Caco-2 (cell line): ENCODE measurements at regions not wholly inside any gene's neighbourhood (a gene's known extent, or its start where the extent isn't known, plus 50 kb on each side); places are given as distances from the start of the nearest gene placed in this dataset.
"Not testable (repeated sequence)": the region's sequence is repeated elsewhere in the genome, so short reads cannot be mapped to it uniquely, and the experiment has no call there.

ENCODE experiments used
- BruUV-seq: library from RNA; stranded (reverse); fragments of 400-500 nt; replicated peaks from 2 replicates; lab custom pipeline; 2021; lab: Mats Ljungman, UMichigan
- CTCF ChIA-PET: fragments of 300-600 bp; sonication (Branson Sonifier 250); formaldehyde crosslinking; loops from one replicate; lab custom pipeline; 2022; ENCODE audit warnings: antibody characterized with exemption; lab: Charles Lee
- POLR2A ChIA-PET: fragments of 300-600 bp; sonication (Branson Sonifier 250); formaldehyde crosslinking; loops from one replicate; lab custom pipeline; 2022; ENCODE audit warnings: antibody characterized with exemption; lab: Charles Lee
- DNase-seq, 2 experiments: peaks; one replicate each; pipeline versions ENCODE4 v3.0.0 to v3.0.0-alpha.2; 2020 to 2022
- H3K27me3 ChIP-seq: replicated peaks from 2 replicates; pipeline ENCODE4 v1.6.0; 2011; ENCODE audit warnings: low read length; ENCODE audit not compliant: control insufficient read depth, insufficient read depth
- H3K36me3 ChIP-seq: 2 replicates; pipeline ENCODE4 v1.5.1; 2011; ENCODE audit warnings: low read length; ENCODE audit not compliant: control insufficient read depth, insufficient read depth
- H3K4me1 ChIP-seq: fragments of 250-450 bp; sonication (Bioruptor Pico); 2 replicates; pipeline ENCODE4 v1.5.1; 2020; ENCODE audit warnings: mild to moderate bottlenecking
- H3K4me3 ChIP-seq: 2 replicates; pipeline ENCODE4 v1.5.1; 2011; ENCODE audit warnings: low read depth, mild to moderate bottlenecking, control low read depth, low read length
- H3K9me3 ChIP-seq: fragments of 250-450 bp; sonication (Bioruptor Pico); 2 replicates; pipeline ENCODE4 v1.5.1; 2020; ENCODE audit warnings: mild to moderate bottlenecking, moderate library complexity
- H3K27ac Mint-ChIP-seq: one replicate; pipeline ENCODE4 v1.8.0; 2022; ENCODE audit warnings: mixed read lengths; ENCODE audit not compliant: unreplicated experiment
- H3K27me3 Mint-ChIP-seq: one replicate; pipeline ENCODE4 v1.8.0; 2022; ENCODE audit warnings: mixed read lengths; ENCODE audit not compliant: insufficient read depth, unreplicated experiment
- H3K36me3 Mint-ChIP-seq: one replicate; pipeline ENCODE4 v1.8.0; 2022; ENCODE audit warnings: mild to moderate bottlenecking, mixed read lengths; ENCODE audit not compliant: insufficient read depth, unreplicated experiment
- H3K4me1 Mint-ChIP-seq: one replicate; pipeline ENCODE4 v1.8.0; 2022; ENCODE audit warnings: low read depth, mixed read lengths; ENCODE audit not compliant: unreplicated experiment
- H3K4me3 Mint-ChIP-seq: one replicate; pipeline ENCODE4 v1.8.0; 2022; ENCODE audit warnings: mild to moderate bottlenecking, moderate library complexity, mixed read lengths; ENCODE audit not compliant: unreplicated experiment
- H3K9me3 Mint-ChIP-seq: one replicate; pipeline ENCODE4 v1.8.0; 2022; ENCODE audit warnings: mixed read lengths; ENCODE audit not compliant: unreplicated experiment
- CTCF ChIP-seq, 2 experiments: fragments of 200-600 bp in 1 of 2; IDR thresholded peaks; 1 replicate in 1 of 2; 2 replicates in 1 of 2; pipeline versions ENCODE4 v1.5.1 to v1.8.0; 2011 to 2022; ENCODE audit warnings: antibody characterized with exemption in 1 of 2, control low read depth in 1 of 2, inconsistent platforms in 1 of 2, low read depth in 1 of 2, low read length in 1 of 2, mild to moderate bottlenecking in 1 of 2, moderate library complexity in 1 of 2; ENCODE audit not compliant: insufficient read depth in 1 of 2, severe bottlenecking in 1 of 2, unreplicated experiment in 1 of 2
- intact Hi-C: fragments of 100-400 bp; cut with micrococcal nuclease; formaldehyde crosslinking; loops from one replicate; pipeline ENCODE4 v1.10.0; 2022; ENCODE audit not compliant: unreplicated experiment

GRCh38 chr5:9728261-9728660, 98.1 kb upstream of the TAS2R1 start:
- ChIA-PET CTCF (no interaction called here), POLR2A (no interaction called here)
- intact Hi-C loops, result no loop called here
- Mint-ChIP-seq H3K27ac (no peak overlapping the region), H3K9me3 (peaks cover 12% of the 10 kb centered on the region), H3K36me3 (peaks cover 4% of the 10 kb centered on the region), H3K4me3 (no peak overlapping the region), H3K4me1 (no peaks in the 10 kb centered on the region), H3K27me3 (no peaks in the 10 kb centered on the region)
- no peak for TF ChIP-seq CTCF (IDR thresholded peaks at IDR 0.05; ENCODE audit: insufficient read depth in 1 of 2, low read depth in 1 of 2, low read length in 1 of 2, severe bottlenecking in 1 of 2, unreplicated experiment in 1 of 2)
- H3K9me3 ChIP-seq, result no peaks in the 10 kb centered on the region
- no peaks in the 10 kb centered on the region for H3K4me1 ChIP-seq
- no TSS peak for BruUV-seq
- no peaks in the 10 kb centered on the region for H3K36me3 ChIP-seq
- H3K4me3 ChIP-seq, result no peak overlapping the region
- H3K27me3 ChIP-seq, result no peaks in the 10 kb centered on the region
- DNase-seq, result no peak

DNA sequence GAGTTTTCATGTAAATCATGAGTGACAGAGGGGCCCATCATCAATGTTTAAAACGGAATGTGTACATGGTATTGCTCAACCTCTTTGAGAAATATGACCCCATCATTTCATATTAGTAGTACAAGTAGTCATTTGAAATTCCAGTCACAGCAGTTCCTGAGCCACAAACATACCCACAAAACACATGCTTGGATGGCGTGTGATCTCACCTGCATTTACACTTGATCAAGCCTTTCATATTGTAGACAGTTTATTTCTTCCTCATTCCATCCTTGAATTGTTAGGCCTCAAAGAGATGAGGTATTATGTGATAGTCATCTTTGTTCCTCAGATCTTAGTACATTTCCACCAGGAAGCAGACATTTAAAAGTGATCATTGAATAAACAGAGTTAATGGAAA, 96.8 kb upstream of the TAS2R1 start:
- ChIA-PET CTCF (interaction anchor here (0.6 kb wide), 1 partner anchor 179 kb away, joined by 3 read pairs; no protein-coding TSS in a partner anchor), POLR2A (no interaction called here)
- TF ChIP-seq CTCF (IDR thresholded peaks at IDR 0.05; ENCODE audit: insufficient read depth in 1 of 2, low read depth in 1 of 2, low read length in 1 of 2, severe bottlenecking in 1 of 2, unreplicated experiment in 1 of 2), result no peak
- intact Hi-C loops, result no loop called here
- H3K27me3 ChIP-seq, result no peaks in the 10 kb centered on the region
- BruUV-seq, result no TSS peak
- Mint-ChIP-seq H3K27ac (no peak overlapping the region), H3K9me3 (peaks cover 11% of the 10 kb centered on the region), H3K27me3 (no peaks in the 10 kb centered on the region), H3K4me1 (no peaks in the 10 kb centered on the region), H3K4me3 (no peak overlapping the region), H3K36me3 (peaks cover 4% of the 10 kb centered on the region)
- no peaks in the 10 kb centered on the region for H3K4me1 ChIP-seq
- H3K4me3 ChIP-seq, result no peak overlapping the region
- H3K36me3 ChIP-seq, result no peaks in the 10 kb centered on the region
- DNase-seq, result no peak
- H3K9me3 ChIP-seq, result no peaks in the 10 kb centered on the region

GRCh38 chr5:9725265-9725664, 95.1 kb upstream of the TAS2R1 start:
- H3K36me3 Mint-ChIP-seq, intact Hi-C loops: not testable (repeated sequence)

GRCh38 chr5:9724707-9725106, 94.6 kb upstream of the TAS2R1 start:
- Histone ChIP-seq H3K36me3 (no peaks in the 10 kb centered on the region), H3K9me3 (no peaks in the 10 kb centered on the region), H3K4me3 (no peak overlapping the region), H3K27me3 (no peaks in the 10 kb centered on the region), H3K4me1 (no peaks in the 10 kb centered on the region)
- no peak overlapping the region for H3K27ac Mint-ChIP-seq
- POLR2A ChIA-PET, result no interaction called here
- H3K27me3 Mint-ChIP-seq, result no peaks in the 10 kb centered on the region
- CTCF ChIA-PET, result no interaction called here
- BruUV-seq, result no TSS peak
- H3K4me3 Mint-ChIP-seq, result no peak overlapping the region
- H3K36me3 Mint-ChIP-seq, result peaks cover 5% of the 10 kb centered on the region
- intact Hi-C loops, result no loop called here
- no peak for TF ChIP-seq CTCF (IDR thresholded peaks at IDR 0.05; ENCODE audit: insufficient read depth in 1 of 2, low read depth in 1 of 2, low read length in 1 of 2, severe bottlenecking in 1 of 2, unreplicated experiment in 1 of 2)
- H3K9me3 Mint-ChIP-seq, result peaks cover 2% of the 10 kb centered on the region
- DNase-seq, result no peak
- H3K4me1 Mint-ChIP-seq, result peaks cover 6% of the 10 kb centered on the region

More at GRCh38 chr5:9725265-9725664, 95.1 kb upstream of the TAS2R1 start:
- H3K4me3 Mint-ChIP-seq, DNase-seq, CTCF ChIA-PET, H3K9me3 ChIP-seq, H3K4me1 Mint-ChIP-seq, H3K9me3 Mint-ChIP-seq, POLR2A ChIA-PET, H3K36me3 ChIP-seq, H3K4me3 ChIP-seq, H3K27ac Mint-ChIP-seq, H3K4me1 ChIP-seq, BruUV-seq, H3K27me3 ChIP-seq, H3K27me3 Mint-ChIP-seq: not testable (repeated sequence)
